HG02938 (cell line): ENCODE measurements at regions not wholly inside any gene's neighbourhood (a gene's known extent, or its start where the extent isn't known, plus 50 kb on each side); places are given as distances from the start of the nearest gene placed in this dataset.
"Not testable (repeated sequence)": the region's sequence is repeated elsewhere in the genome, so short reads cannot be mapped to it uniquely, and the experiment has no call there.

ENCODE experiments used
- ATAC-seq: cut with Tn5 transposase; IDR thresholded peaks from one replicate; pipeline ENCODE4 v1.9.1; 2021; ENCODE audit warnings: mild to moderate bottlenecking, moderate library complexity; ENCODE audit not compliant: unreplicated experiment

- no peak for ATAC-seq
Observed at GRCh38 chr2:175872721-175873120, 129.3 kb downstream of the LNPK start.

DNA sequence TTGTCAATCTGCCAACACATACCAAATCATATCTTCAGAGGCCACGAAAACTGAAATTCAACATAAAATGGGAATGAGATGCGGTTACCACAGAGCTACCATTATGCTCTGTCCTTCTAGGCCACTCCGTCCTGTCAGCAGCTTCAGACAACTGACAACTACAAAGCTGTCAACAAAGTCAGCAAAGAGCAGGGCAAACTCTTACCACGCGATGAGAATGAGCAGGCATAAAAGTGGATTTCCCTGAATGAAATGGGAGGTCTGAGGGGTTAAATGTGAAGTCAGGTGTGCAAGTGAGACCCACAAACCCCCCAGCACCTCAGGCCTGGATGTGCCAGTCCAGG is 130.1 kb downstream of the LNPK start:
- ATAC-seq, result no peak

DNA sequence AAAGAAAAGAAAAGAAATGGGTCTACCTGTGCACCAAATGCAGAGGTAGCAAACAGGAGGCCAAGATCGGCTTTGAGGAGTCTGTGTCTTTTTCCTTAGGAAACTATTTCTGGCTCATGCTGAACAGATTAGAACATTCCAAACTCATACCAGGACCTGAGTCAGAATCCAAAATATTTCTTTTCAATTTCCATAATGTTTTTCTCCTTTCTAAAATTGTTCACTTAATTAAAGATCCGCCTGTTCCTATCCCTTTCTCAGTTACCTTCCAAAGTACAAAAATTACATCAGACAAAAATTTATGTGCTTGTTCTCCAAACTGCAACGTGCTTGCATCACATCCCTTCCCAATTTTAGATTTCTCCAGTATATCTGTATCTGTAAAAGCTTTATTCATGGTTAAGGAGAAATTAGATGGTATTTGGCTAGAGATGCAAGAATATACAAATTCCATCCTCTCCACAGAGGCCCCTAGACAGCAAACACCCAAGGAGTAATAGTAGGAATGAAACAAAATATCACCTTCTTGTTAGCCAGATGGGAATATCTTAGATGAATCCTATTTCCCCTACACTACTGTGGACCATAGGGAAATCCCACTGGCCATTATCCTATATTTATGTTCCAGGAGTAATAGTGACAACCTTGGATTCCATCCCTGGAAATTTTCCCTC is 130.6 kb downstream of the LNPK start:
- ATAC-seq, result no peak

DNA sequence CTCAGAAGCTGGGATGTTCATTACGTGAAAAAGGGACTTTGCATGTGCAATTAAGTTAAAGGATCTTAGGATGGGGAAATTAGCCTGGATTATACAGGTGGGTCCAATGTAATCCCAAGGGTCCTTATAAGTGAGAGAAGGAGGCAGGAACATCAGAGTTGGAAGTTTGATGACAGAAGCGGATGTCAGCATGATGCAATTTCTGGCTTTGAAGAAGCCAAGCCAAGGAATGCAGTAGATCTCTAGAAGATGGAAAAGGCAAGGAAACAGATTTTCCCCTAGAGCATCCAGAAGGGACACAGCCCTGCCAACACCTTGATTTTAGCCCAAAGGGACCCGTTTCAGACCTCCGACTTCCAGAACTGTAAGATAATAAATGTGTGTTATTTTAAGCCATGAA is 136.4 kb downstream of the LNPK start:
- no peak for ATAC-seq

DNA sequence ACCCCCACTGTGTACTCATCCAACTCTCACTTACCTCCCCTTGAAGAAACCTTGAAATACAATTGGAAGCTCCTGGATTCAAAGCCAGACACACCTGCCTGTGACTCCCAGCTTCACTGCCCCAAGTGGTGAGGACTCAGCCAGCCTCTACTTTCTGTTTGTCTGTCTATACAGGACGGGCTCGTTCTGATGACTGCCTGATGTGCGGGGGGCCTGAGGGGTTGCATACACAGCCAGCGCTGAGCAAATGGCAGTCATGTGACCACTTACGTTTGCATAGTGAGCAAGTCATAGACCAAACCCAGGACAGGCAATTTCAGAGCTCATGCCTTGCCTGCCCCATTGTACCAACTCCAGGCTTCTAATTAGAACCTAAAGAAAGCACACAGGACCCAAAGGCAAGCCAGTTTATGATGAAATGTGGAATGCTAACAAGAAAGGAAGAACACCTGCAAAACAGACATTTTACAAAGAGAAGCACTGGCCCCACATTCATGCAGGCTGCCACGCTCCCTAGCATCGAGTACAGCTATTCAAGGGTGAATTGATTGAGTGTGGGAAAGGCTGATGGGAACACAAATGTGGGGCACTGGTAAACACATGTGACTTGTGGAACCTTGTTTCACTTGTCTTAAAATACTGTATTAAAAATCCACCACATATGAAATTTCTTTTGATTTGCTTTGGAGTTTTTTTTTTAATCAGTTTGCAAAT is 137.8 kb downstream of the LNPK start:
- ATAC-seq, result no peak

DNA sequence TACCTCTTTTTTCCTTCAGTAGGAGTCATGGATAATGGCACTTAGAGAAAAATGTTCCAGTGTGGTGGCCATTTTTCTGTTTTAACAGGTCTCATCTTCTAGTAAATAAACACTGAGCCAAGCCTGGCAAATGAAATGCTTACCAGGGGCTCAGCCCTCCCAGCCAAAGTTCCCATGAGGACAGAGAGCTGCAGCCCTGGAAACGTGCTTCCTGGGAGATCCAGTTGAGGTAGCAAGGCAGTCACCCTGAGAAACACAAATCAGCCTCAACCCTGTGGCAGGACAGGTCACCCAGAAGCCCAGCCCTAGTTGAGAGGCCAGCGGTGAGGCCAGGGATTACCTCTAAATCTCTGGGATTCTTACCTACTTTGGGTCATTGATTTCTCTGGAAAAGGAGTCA is 140.1 kb downstream of the LNPK start:
- ATAC-seq, result no peak

- no peak for ATAC-seq
Observed at GRCh38 chr2:175855794-175856453, 146.1 kb downstream of the LNPK start.

- no peak for ATAC-seq
Observed at GRCh38 chr2:175855236-175855635, 146.8 kb downstream of the LNPK start.

DNA sequence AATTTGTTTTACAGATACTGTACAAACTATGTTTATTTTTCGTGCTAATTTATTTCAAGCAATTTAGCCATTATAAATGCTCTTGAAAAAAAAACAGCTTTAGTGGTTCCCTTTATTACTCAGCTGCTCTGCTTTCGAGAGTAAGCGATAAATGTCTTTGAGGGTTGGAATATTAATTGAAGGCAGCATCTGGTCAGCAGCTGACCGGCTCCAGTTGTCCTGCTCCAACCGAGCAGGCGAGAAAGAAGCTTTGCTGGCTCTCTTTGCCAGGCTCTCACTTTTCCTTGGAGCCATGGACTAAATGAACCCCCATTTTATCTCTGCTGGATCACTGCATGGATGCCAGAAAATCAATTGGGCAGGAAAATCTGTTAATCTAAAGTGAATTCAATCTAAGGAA is 147.4 kb downstream of the LNPK start:
- ATAC-seq, result no peak

DNA sequence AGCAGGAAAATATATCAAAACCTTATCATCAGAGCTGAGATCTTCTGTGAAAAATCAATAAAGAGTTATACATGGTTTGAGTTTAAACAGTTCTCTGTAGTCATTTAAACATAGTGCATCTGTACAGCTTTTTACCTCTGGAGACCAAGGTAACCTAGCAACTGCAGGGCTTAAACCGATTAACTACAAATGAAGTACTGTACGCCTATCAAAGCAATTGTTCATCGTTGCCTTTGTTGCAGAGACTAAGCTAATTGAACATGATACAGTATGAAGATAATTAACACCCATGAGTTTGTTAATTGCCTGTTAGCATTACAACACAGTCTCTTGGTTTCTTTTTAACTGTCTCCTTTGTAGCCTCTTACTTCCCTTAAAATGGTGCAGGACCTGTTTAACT is 147.9 kb downstream of the LNPK start:
- no peak for ATAC-seq

DNA sequence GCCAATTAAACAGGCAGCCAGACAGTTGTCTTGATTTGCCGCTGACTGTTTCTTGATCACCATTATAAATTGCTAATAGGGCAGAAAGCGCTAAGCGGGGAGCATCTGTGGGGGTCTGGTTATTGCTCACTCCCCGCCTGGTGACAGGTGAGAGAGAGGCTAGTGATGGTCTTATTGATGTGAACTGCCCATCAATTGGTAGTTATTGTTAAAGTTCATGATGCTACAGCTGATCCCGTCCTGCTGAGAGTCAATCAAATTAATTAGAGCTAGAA is 148.5 kb downstream of the LNPK start:
- ATAC-seq, result no peak

DNA sequence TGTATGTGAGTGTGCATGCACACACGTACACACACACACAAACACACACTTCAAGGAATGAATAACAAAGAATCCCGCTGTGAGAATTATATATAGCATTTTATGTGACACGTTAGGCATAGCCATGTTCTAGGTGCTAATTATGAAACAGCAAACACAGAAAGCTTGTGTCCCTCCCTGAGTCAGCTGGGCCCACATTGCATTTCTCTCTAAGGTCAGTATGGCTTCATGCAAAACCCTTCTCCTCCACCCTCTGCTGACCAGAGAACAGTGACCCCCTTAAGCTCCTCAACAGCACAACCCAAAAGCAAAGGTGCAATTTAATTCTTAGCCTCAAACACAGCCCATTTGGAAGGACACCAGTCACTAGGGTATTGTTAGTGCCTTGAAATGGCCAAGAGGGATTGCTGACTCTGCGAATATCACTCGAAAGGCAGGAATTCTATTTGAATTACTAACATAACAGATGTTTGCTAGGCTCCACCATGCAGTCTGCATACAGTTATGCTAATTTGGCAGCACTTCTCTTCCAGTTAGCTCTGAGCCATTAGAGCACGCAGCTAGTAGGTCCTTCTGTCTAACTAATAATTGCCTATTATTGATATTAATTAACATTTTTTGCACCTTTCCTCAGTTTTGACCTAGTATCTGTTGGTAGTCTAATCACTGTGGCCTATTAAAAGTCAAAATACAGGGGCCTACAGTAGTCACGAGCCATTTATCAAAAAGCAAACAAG is 149.0 kb downstream of the LNPK start:
- no peak for ATAC-seq

GRCh38 chr2:175847128-175847527 is 154.9 kb downstream of the LNPK start:
- no peak for ATAC-seq

GRCh38 chr2:175844169-175844568 is 157.9 kb downstream of the LNPK start:
- no peak for ATAC-seq

GRCh38 chr2:175843625-175844024 is 158.4 kb downstream of the LNPK start:
- ATAC-seq, result no peak

DNA sequence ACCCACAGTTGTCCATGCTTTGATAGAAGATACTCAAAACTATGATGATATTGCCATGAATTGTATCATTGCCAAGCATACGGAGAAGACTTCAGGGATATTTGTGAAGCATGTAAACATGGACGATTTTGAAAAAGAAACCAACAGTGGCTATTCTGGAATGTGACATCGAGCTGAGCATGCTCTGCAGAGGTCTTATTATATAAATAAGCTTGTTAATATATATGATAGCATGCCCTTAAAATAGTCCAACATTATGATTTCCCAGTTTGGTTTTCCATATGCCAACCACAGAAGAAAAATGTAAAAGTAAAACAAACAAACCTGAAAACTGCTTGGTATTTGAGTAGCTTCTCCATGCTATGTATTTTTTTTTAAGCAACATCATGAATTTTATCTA is 159.1 kb downstream of the LNPK start:
- no peak for ATAC-seq

DNA sequence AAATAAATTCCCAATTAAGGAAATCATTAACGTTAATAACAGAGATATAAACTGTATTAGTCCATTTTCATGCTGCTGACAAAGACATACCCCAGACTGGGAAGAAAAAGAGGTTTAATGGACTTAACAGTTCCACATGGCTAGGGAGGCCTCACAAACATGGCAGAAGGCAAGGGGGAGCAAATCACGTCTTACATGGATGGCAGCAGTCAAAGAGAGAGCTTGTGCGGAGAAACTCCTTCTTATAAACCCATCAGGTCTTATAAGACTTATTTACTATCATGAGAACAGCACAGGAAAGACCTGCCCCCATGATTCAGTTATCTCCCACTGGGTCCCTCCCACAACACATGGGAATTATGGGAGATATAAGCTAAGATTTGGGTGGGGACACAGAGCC is 161.3 kb downstream of the LNPK start:
- ATAC-seq, result not testable (repeated sequence)

- no peak for ATAC-seq
Observed at GRCh38 chr2:175840256-175840655, 161.8 kb downstream of the LNPK start.

DNA sequence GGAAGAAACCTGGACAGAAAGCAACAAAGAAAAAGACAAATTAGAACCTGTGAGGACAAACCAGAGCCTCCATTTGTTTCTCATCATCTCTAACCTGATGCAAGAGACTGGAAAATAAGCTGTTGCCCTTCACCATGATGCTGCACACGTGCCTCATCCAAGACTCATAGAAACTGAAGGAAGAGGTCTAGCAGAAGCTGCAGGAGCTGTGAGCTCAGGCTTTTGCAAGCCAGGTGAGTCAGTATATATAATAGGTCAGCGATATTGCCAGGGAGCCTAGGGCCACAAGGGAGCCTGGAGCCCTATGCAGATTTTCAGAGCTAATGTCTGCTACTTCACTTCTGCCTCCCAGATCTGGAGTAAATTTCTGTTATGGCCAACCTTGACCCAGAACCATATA is 163.1 kb downstream of the LNPK start:
- no peak for ATAC-seq

GRCh38 chr2:175837046-175837445 is 165.0 kb downstream of the LNPK start:
- ATAC-seq, result no peak

GRCh38 chr2:175836361-175836760 is 165.7 kb downstream of the LNPK start:
- no peak for ATAC-seq

DNA sequence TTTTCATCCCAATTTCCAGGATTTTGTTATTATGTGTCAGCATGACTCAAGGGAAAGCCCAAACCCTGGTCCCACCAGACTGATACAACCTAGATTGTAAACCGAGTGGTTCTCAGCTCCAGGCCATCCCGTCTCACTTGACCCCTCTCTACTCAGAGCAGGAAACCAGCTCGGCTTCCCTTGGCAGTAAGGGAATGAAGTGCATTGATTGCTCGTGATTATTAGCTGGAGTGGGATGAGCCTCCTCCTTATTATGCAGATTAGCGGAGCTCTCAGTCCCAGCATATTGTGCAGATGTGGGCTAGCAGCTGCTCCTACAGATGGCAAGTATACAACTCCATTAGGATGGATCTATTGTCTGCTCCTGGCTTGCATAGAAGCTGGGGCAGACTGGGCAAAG is 167.6 kb downstream of the LNPK start:
- no peak for ATAC-seq
